NCI-H2029 treated with DMSO at 0.1 percent for 48 hours (cell line): ENCODE measurements at regions not wholly inside any gene's neighbourhood (a gene's known extent, or its start where the extent isn't known, plus 50 kb on each side); places are given as distances from the start of the nearest gene placed in this dataset.
"Not testable (repeated sequence)": the region's sequence is repeated elsewhere in the genome, so short reads cannot be mapped to it uniquely, and the experiment has no call there.

Source experiments
- DNase-seq: peaks from one replicate; lab custom pipeline; 2025; lab: John Stamatoyannopoulos, UW

- not testable (repeated sequence) for DNase-seq
Observed at GRCh38 chr15:77896147-77897112, 181.1 kb downstream of the TBC1D2B start.

GRCh38 chr15:77895742-77896141 is 181.8 kb downstream of the TBC1D2B start:
- no peak for DNase-seq

GRCh38 chr15:77895145-77895544 is 182.4 kb downstream of the TBC1D2B start:
- not testable (repeated sequence) for DNase-seq

- DNase-seq: not testable (repeated sequence)
Observed at GRCh38 chr15:77893671-77894640, 183.6 kb downstream of the TBC1D2B start.

- DNase-seq: not testable (repeated sequence)
Observed at GRCh38 chr15:77893246-77893645, 184.3 kb downstream of the TBC1D2B start.

GRCh38 chr15:77892335-77892734 is 185.2 kb downstream of the TBC1D2B start:
- no peak for DNase-seq

GRCh38 chr15:77891862-77892261 is 185.6 kb downstream of the TBC1D2B start:
- not testable (repeated sequence) for DNase-seq

GRCh38 chr15:77890911-77891801 is 186.4 kb downstream of the TBC1D2B start:
- DNase-seq: not testable (repeated sequence)

- not testable (repeated sequence) for DNase-seq
Observed at GRCh38 chr15:77889828-77890725, 187.4 kb downstream of the TBC1D2B start.

GRCh38 chr15:77889009-77889806 is 188.3 kb downstream of the TBC1D2B start:
- no peak for DNase-seq

- not testable (repeated sequence) for DNase-seq
Observed at GRCh38 chr15:77887563-77888429, 189.7 kb downstream of the TBC1D2B start.

GRCh38 chr15:77886805-77887448 is 190.6 kb downstream of the TBC1D2B start:
- DNase-seq: no peak

GRCh38 chr15:77885877-77886500 is 191.5 kb downstream of the TBC1D2B start:
- DNase-seq: not testable (repeated sequence)

GRCh38 chr15:77883012-77883411 is 194.5 kb downstream of the TBC1D2B start:
- not testable (repeated sequence) for DNase-seq

GRCh38 chr15:77881950-77882349 is 195.6 kb downstream of the TBC1D2B start:
- DNase-seq: no peak

GRCh38 chr15:77881535-77881934 is 196.0 kb downstream of the TBC1D2B start:
- DNase-seq: not testable (repeated sequence)

- DNase-seq: not testable (repeated sequence)
Observed at GRCh38 chr15:77879466-77879865, 198.0 kb downstream of the TBC1D2B start.
